Stomach (tissue), 8 donors: ENCODE measurements at regions not wholly inside any gene's neighbourhood (a gene's known extent, or its start where the extent isn't known, plus 50 kb on each side); places are given as distances from the start of the nearest gene placed in this dataset.
A peak's percentile ranks its signal among the peaks of the same experiment; 100 is the strongest.

Source experiments
- DNase-seq, 2 donors: peaks; one replicate each; pipeline versions ENCODE4 v3.0.0 to v3.0.0-alpha.2; 2013 to 2019
- H3K27ac ChIP-seq, 5 donors: fragments of 200-600 bp in 4 of 5; sonication (generic) in 4 of 5; one replicate each; pipeline ENCODE4 v1.5.1; 2013 to 2019; ENCODE audit warnings: mild to moderate bottlenecking in 1 of 5, moderate library complexity in 1 of 5
- H3K27me3 ChIP-seq, 3 donors: fragments of 200-600 bp; sonication (generic); one replicate each; pipeline ENCODE4 v1.5.1; 2017 to 2019; ENCODE audit warnings: mixed run types in 1 of 3
- H3K36me3 ChIP-seq, 4 donors: fragments of 200-600 bp; sonication (generic); 1 replicate in 3 of 4; 2 replicates in 1 of 4; pipeline ENCODE4 v1.5.1; 2016 to 2019
- H3K4me1 ChIP-seq, 4 donors: fragments of 200-600 bp; sonication (generic); one replicate each; pipeline ENCODE4 v1.5.1; 2016 to 2019
- H3K4me3 ChIP-seq, 4 donors: fragments of 200-600 bp; sonication (generic) in 3 of 4; one replicate each; pipeline ENCODE4 v1.5.1; 2016 to 2019; ENCODE audit warnings: mild to moderate bottlenecking in 1 of 4
- H3K9me3 ChIP-seq, 4 donors: fragments of 200-600 bp; sonication (generic); one replicate each; pipeline ENCODE4 v1.5.1; 2016 to 2019
- CTCF ChIP-seq, 7 experiments: fragments of 450-650 bp in 4 of 7; fragments of 200-600 bp in 3 of 7; sonication (generic) in 3 of 7; IDR thresholded peaks; one replicate each; pipeline ENCODE4 v1.5.1; 2016 to 2019; ENCODE audit warnings: antibody characterized with exemption in 7 of 7, control low read depth in 2 of 7, mild to moderate bottlenecking in 1 of 7
- EP300 ChIP-seq: sonication (generic); formaldehyde crosslinking; IDR thresholded peaks from one replicate; pipeline ENCODE4 v1.6.1; 2017; ENCODE audit warnings: antibody characterized with exemption
- POLR2A ChIP-seq, 4 donors: fragments of 450-650 bp; IDR thresholded peaks; one replicate each; pipeline ENCODE4 v1.6.1; 2016; ENCODE audit warnings: antibody characterized with exemption in 4 of 4, control low read depth in 2 of 4, mild to moderate bottlenecking in 1 of 4, moderate library complexity in 1 of 4
- POLR2AphosphoS5 ChIP-seq, 3 donors: sonication (generic); formaldehyde crosslinking; IDR thresholded peaks; one replicate each; pipeline ENCODE4 v1.6.1; 2016; ENCODE audit warnings: antibody characterized with exemption in 3 of 3
- WGBS, 5 donors: extraction: QIAGEN DNeasy Blood & Tissue Kit in 3 of 5; methylation state at CpG; one replicate each; pipeline versions ENCODE4 v1.1.5 to v1.1.7; 2013 to 2018; 5-methylcytosine and 5-hydroxymethylcytosine counted together
- intact Hi-C: fragments of 100-400 bp; cut with DNase I; formaldehyde crosslinking; loops from one replicate; pipeline ENCODE4 v1.15.1; 2023; ENCODE audit warnings: low total_unique reads
- donor health status: healthy with polysubstance abuse.
- donor health status: Bipolar disorder and iron deficiency.
- donor health status: healthy.

- Histone ChIP-seq H3K4me3 (no peak overlapping the region), H3K27me3 (no peaks in the 10 kb centered on the region), H3K27ac (no peak overlapping the region), H3K36me3 (no peaks in the 10 kb centered on the region), H3K9me3 (peaks cover 0 to 4% (median 0%) of the 10 kb centered on the region in 4 donors), H3K4me1 (no peaks in the 10 kb centered on the region)
- intact Hi-C loops, result no loop called here
- TF ChIP-seq POLR2AphosphoS5 (IDR thresholded peaks at IDR 0.05), result no peak
- no peak for TF ChIP-seq CTCF (IDR thresholded peaks at IDR 0.05)
- no peak for TF ChIP-seq EP300
- no peak for TF ChIP-seq POLR2A (IDR thresholded peaks at IDR 0.05)
- DNase-seq, result peak in 1 of 2 donors; percentile 15
- 46 to 63% (median 58%) methylated on average over 4 of the region's 4 CpGs for WGBS, 5 donors
These were observed 1768.7 kb downstream of the BRINP3 start for GRCh38 chr1:188708795-188709535.

- intact Hi-C loops, result no loop called here
- WGBS, 5 donors, result 43 to 70% (median 60%) methylated on average over 1 of the region's 1 CpG
- DNase-seq, result no peak
- Histone ChIP-seq H3K4me1 (no peaks in the 10 kb centered on the region), H3K27ac (no peak overlapping the region), H3K4me3 (no peak overlapping the region), H3K27me3 (no peaks in the 10 kb centered on the region), H3K9me3 (no peaks in the 10 kb centered on the region), H3K36me3 (no peaks in the 10 kb centered on the region)
- TF ChIP-seq CTCF (IDR thresholded peaks at IDR 0.05) (no peak), EP300 (no peak), POLR2A (IDR thresholded peaks at IDR 0.05) (no peak), POLR2AphosphoS5 (IDR thresholded peaks at IDR 0.05) (no peak)
These were observed 1762.1 kb downstream of the BRINP3 start for GRCh38 chr1:188715566-188715965.

GRCh38 chr1:188719735-188720134 lies 1757.9 kb downstream of the BRINP3 start:
- H3K9me3 ChIP-seq, result no peaks in the 10 kb centered on the region
- intact Hi-C loops, result no loop called here
- no peaks in the 10 kb centered on the region for H3K27me3 ChIP-seq
- WGBS, 5 donors, result 39 to 66% (median 56%) methylated on average over 3 of the region's 3 CpGs
- H3K36me3 ChIP-seq, result no peaks in the 10 kb centered on the region
- TF ChIP-seq POLR2A (IDR thresholded peaks at IDR 0.05) (no peak), POLR2AphosphoS5 (IDR thresholded peaks at IDR 0.05) (no peak), EP300 (no peak), CTCF (IDR thresholded peaks at IDR 0.05) (no peak)
- no peak overlapping the region for H3K4me3 ChIP-seq
- DNase-seq, result no peak
- H3K4me1 ChIP-seq, result no peaks in the 10 kb centered on the region
- no peak overlapping the region for H3K27ac ChIP-seq

- intact Hi-C loops, result no loop called here
These were observed 1754.2 kb downstream of the BRINP3 start for GRCh38 chr1:188723332-188724020.

More at GRCh38 chr1:188723332-188724020, 1754.2 kb downstream of the BRINP3 start:
- no peak for DNase-seq
- Histone ChIP-seq H3K9me3 (no peaks in the 10 kb centered on the region), H3K27ac (no peak overlapping the region), H3K36me3 (no peaks in the 10 kb centered on the region), H3K4me3 (no peak overlapping the region), H3K4me1 (no peaks in the 10 kb centered on the region), H3K27me3 (no peaks in the 10 kb centered on the region)
- WGBS, 5 donors, result 57 to 81% (median 75%) methylated on average over 2 of the region's 2 CpGs
- TF ChIP-seq CTCF (IDR thresholded peaks at IDR 0.05) (no peak), EP300 (no peak), POLR2AphosphoS5 (IDR thresholded peaks at IDR 0.05) (no peak), POLR2A (IDR thresholded peaks at IDR 0.05) (no peak)
